Body of pancreas (tissue), 4 donors: ENCODE measurements at regions not wholly inside any gene's neighbourhood (a gene's known extent, or its start where the extent isn't known, plus 50 kb on each side); places are given as distances from the start of the nearest gene placed in this dataset.

Experiments
- POLR2A ChIP-seq, 3 donors: fragments of 450-650 bp; IDR thresholded peaks; one replicate each; pipeline ENCODE4 v1.6.1; 2016; ENCODE audit warnings: antibody characterized with exemption in 3 of 3, mild to moderate bottlenecking in 2 of 3
- TF ChIP-seq, protein P1 (sequence below), 7 experiments: fragments of 450-650 bp in 4 of 7; fragments of 200-600 bp in 3 of 7; sonication (generic) in 3 of 7; IDR thresholded peaks; one replicate each; pipeline ENCODE4 v1.5.1; 2016 to 2019; ENCODE audit warnings: antibody characterized with exemption in 7 of 7

DNA sequence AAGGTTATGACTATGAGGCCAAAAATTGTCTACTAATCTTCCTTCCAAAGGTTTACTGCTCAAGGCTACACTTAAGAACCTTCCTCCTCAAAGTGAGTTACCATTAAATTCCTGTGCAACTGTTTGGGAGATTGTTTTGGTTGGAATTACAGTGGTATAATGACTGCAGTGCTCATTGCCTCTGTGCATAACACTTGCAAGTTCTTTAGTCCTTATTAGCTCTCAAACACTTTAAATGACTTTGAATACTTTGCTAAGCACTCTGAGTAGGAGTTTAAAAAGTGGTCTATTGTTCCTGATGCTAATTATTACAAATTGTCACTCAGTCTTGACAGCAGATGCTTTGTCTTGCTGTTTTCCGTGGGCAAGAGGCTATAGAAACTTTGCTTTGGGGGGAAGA is 422.8 kb upstream of the PABPC4L start:
- TF ChIP-seq, protein P1, sequence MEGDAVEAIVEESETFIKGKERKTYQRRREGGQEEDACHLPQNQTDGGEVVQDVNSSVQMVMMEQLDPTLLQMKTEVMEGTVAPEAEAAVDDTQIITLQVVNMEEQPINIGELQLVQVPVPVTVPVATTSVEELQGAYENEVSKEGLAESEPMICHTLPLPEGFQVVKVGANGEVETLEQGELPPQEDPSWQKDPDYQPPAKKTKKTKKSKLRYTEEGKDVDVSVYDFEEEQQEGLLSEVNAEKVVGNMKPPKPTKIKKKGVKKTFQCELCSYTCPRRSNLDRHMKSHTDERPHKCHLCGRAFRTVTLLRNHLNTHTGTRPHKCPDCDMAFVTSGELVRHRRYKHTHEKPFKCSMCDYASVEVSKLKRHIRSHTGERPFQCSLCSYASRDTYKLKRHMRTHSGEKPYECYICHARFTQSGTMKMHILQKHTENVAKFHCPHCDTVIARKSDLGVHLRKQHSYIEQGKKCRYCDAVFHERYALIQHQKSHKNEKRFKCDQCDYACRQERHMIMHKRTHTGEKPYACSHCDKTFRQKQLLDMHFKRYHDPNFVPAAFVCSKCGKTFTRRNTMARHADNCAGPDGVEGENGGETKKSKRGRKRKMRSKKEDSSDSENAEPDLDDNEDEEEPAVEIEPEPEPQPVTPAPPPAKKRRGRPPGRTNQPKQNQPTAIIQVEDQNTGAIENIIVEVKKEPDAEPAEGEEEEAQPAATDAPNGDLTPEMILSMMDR (IDR thresholded peaks at IDR 0.05), result no peak
- no peak for TF ChIP-seq POLR2A (IDR thresholded peaks at IDR 0.05)
